ENCODE measurements at regions not wholly inside any gene's neighbourhood (a gene's known extent, or its start where the extent isn't known, plus 50 kb on each side); places are given as distances from the start of the nearest gene placed in this dataset.

GRCh38 chr5:54833590-54833989 lies 151.8 kb downstream of the ESM1 start:
- intact Hi-C loops (cut with DNase I) = loop anchor here in 5 of 10 donors (5.0 to 10.0 kb wide), 7 partner anchors 46 to 189 kb away; no protein-coding TSS in a partner anchor
- TF ChIP-seq CTCF (IDR thresholded peaks at IDR 0.05) (no peak), POLR2A (IDR thresholded peaks at IDR 0.05) (no peak)
- Histone ChIP-seq H3K36me3 (no peaks in the 10 kb centered on the region), H3K27ac (peak overlapping the region in 1 of 12 donors; percentile 14), H3K9me3 (no peaks in the 10 kb centered on the region), H3K27me3 (no peaks in the 10 kb centered on the region), H3K4me3 (no peak overlapping the region), H3K4me1 (peaks cover 0 to 19% (median 7%) of the 10 kb centered on the region in 12 donors)
- no peak for ATAC-seq
- WGBS, 4 donors = 91 to 98% (median 94%) methylated on average over 3 of the region's 3 CpGs
- DNase-seq = no peak

- intact Hi-C loops (cut with DNase I) = loop anchor here in 5 of 10 donors (5.0 to 10.0 kb wide), 7 partner anchors 46 to 188 kb away; no protein-coding TSS in a partner anchor
- no peak overlapping the region for H3K4me3 ChIP-seq
- H3K4me1 ChIP-seq = peaks cover 0 to 19% (median 7%) of the 10 kb centered on the region in 12 donors
- H3K9me3 ChIP-seq = no peaks in the 10 kb centered on the region
- no peaks in the 10 kb centered on the region for H3K36me3 ChIP-seq
- DNase-seq (no peak), ATAC-seq (no peak)
- H3K27me3 ChIP-seq = no peaks in the 10 kb centered on the region
- H3K27ac ChIP-seq = no peak overlapping the region
- WGBS, 4 donors = 84 to 89% (median 86%) methylated on average over 5 of the region's 5 CpGs
- no peak for TF ChIP-seq CTCF (IDR thresholded peaks at IDR 0.05)
These were observed 152.5 kb downstream of the ESM1 start for GRCh38 chr5:54832858-54833257.

GRCh38 chr5:54832045-54832444 lies 153.3 kb downstream of the ESM1 start:
- WGBS, 4 donors = 78 to 91% (median 90%) methylated on average over 2 of the region's 2 CpGs
- Histone ChIP-seq H3K27ac (no peak overlapping the region), H3K4me1 (peaks cover 0 to 19% (median 7%) of the 10 kb centered on the region in 12 donors), H3K27me3 (no peaks in the 10 kb centered on the region), H3K36me3 (no peaks in the 10 kb centered on the region), H3K9me3 (peaks cover 0 to 2% (median 0%) of the 10 kb centered on the region in 12 donors), H3K4me3 (no peak overlapping the region)
- intact Hi-C loops (cut with DNase I) = loop anchor here in 5 of 10 donors (5.0 to 10.0 kb wide), 7 partner anchors 45 to 187 kb away; no protein-coding TSS in a partner anchor
- no peak for ATAC-seq
- no peak for DNase-seq
- TF ChIP-seq CTCF (IDR thresholded peaks at IDR 0.05) (no peak), POLR2A (IDR thresholded peaks at IDR 0.05) (no peak)

- Histone ChIP-seq H3K4me1 (peaks cover 0 to 19% (median 7%) of the 10 kb centered on the region in 12 donors), H3K27ac (peak overlapping the region in 1 of 12 donors; percentile 12), H3K4me3 (no peak overlapping the region), H3K27me3 (no peaks in the 10 kb centered on the region), H3K9me3 (peaks cover 0 to 2% (median 0%) of the 10 kb centered on the region in 12 donors), H3K36me3 (no peaks in the 10 kb centered on the region)
- peak in 4 of 5 donors; percentile 31 to 62 (median 41) for DNase-seq
- 35 to 62% (median 50%) methylated on average over 4 of the region's 4 CpGs for WGBS, 4 donors
- intact Hi-C loops (cut with DNase I) = loop anchor here in 5 of 10 donors (5.0 to 10.0 kb wide), 7 partner anchors 44 to 186 kb away; no protein-coding TSS in a partner anchor
- ATAC-seq = peak; percentile 38 to 68 (median 60)
- TF ChIP-seq CTCF (IDR thresholded peaks at IDR 0.05) = no peak
- no peak for TF ChIP-seq POLR2A (IDR thresholded peaks at IDR 0.05)
These were observed 154.2 kb downstream of the ESM1 start for GRCh38 chr5:54831233-54831632.
